CD14-positive monocyte (primary cell): ENCODE measurements at regions not wholly inside any gene's neighbourhood (a gene's known extent, or its start where the extent isn't known, plus 50 kb on each side); places are given as distances from the start of the nearest gene placed in this dataset.

Source experiments
- DNase-seq, 3 donors: peaks; one replicate each; pipeline ENCODE4 v3.0.0-alpha.2; 2011 to 2022
- H2AFZ ChIP-seq: 2 replicates; pipeline ENCODE4 v1.6.0; 2012; ENCODE audit warnings: mild to moderate bottlenecking, low read depth, low read length, inconsistent platforms; ENCODE audit not compliant: insufficient read depth, poor library complexity, severe bottlenecking
- H3K27ac ChIP-seq, 2 donors: 1 replicate in 1 of 2; 2 replicates in 1 of 2; pipeline ENCODE4 v1.5.1; 2012 to 2013; ENCODE audit warnings: low read length in 2 of 2, control low read depth in 1 of 2, inconsistent platforms in 1 of 2, low read depth in 1 of 2, mild to moderate bottlenecking in 1 of 2
- H3K27me3 ChIP-seq, 2 donors: one replicate each; pipeline versions ENCODE4 v1.6.0 to v1.6.1; 2011 to 2013; ENCODE audit warnings: low read length in 2 of 2; ENCODE audit not compliant: control insufficient read depth in 2 of 2, insufficient read depth in 2 of 2
- H3K36me3 ChIP-seq, 2 donors: replicated peaks in 1 of 2; 1 replicate in 1 of 2; 2 replicates in 1 of 2; pipeline versions ENCODE4 v1.5.1 to v1.6.1; 2012 to 2013; ENCODE audit warnings: low read length in 2 of 2, control low read depth in 1 of 2, inconsistent platforms in 1 of 2, mild to moderate bottlenecking in 1 of 2; ENCODE audit not compliant: insufficient read depth in 2 of 2, control insufficient read depth in 1 of 2
- H3K4me1 ChIP-seq, 2 donors: 1 replicate in 1 of 2; 2 replicates in 1 of 2; pipeline versions ENCODE4 v1.5.1 to v1.6.1; 2012 to 2013; ENCODE audit warnings: low read length in 2 of 2, control low read depth in 1 of 2, inconsistent platforms in 1 of 2, mild to moderate bottlenecking in 1 of 2, moderate library complexity in 1 of 2; ENCODE audit not compliant: insufficient read depth in 2 of 2, control insufficient read depth in 1 of 2
- H3K4me2 ChIP-seq: replicated peaks from 2 replicates; pipeline ENCODE3; 2012; ENCODE audit warnings: low read length, moderate library complexity, mild to moderate bottlenecking; ENCODE audit not compliant: poor library complexity, severe bottlenecking; ENCODE audit errors: extremely low read depth
- H3K4me3 ChIP-seq, 3 experiments: fragments of 200-600 bp in 1 of 3; sonication (generic) in 1 of 3; replicated peaks in 1 of 3; 1 replicate in 2 of 3; 2 replicates in 1 of 3; pipeline ENCODE4 v1.5.1; 2011 to 2013; ENCODE audit warnings: low read length in 3 of 3, mild to moderate bottlenecking in 3 of 3, control low read depth in 2 of 3, low read depth in 2 of 3, inconsistent platforms in 1 of 3, moderate library complexity in 1 of 3
- H3K79me2 ChIP-seq: 2 replicates; pipeline ENCODE4 v1.6.0; 2012; ENCODE audit warnings: mild to moderate bottlenecking, control low read depth, inconsistent platforms, low read length, moderate library complexity; ENCODE audit not compliant: insufficient read depth
- H3K9ac ChIP-seq: 2 replicates; pipeline ENCODE4 v1.6.0; 2017; ENCODE audit warnings: low read length, mild to moderate bottlenecking; ENCODE audit not compliant: insufficient read depth, poor library complexity, severe bottlenecking
- H3K9me3 ChIP-seq, 2 donors: replicated peaks in 1 of 2; 1 replicate in 1 of 2; 2 replicates in 1 of 2; pipeline versions ENCODE4 v1.5.1 to v1.6.1; 2012 to 2013; ENCODE audit warnings: low read length in 2 of 2, control low read depth in 1 of 2; ENCODE audit not compliant: control insufficient read depth in 1 of 2, insufficient read depth in 1 of 2
- H4K20me1 ChIP-seq: 2 replicates; pipeline ENCODE4 v1.6.0; 2012; ENCODE audit warnings: mild to moderate bottlenecking, low read length, control low read depth, moderate library complexity; ENCODE audit not compliant: insufficient read depth
- H3K27ac Mint-ChIP-seq, 7 donors: one replicate each; pipeline ENCODE4 v1.8.0; 2020; ENCODE audit warnings: mild to moderate bottlenecking in 7 of 7, mixed read lengths in 7 of 7, moderate library complexity in 6 of 7, inconsistent platforms in 2 of 7
- H3K27me3 Mint-ChIP-seq, 3 donors: one replicate each; pipeline ENCODE4 v1.8.0; 2021 to 2022; ENCODE audit warnings: low read depth in 3 of 3, mild to moderate bottlenecking in 3 of 3, mixed read lengths in 3 of 3, moderate library complexity in 3 of 3, inconsistent platforms in 1 of 3
- H3K36me3 Mint-ChIP-seq, 2 donors: one replicate each; pipeline ENCODE4 v1.8.0; 2020; ENCODE audit warnings: mixed read lengths in 2 of 2, inconsistent platforms in 1 of 2, mild to moderate bottlenecking in 1 of 2
- H3K4me1 Mint-ChIP-seq: one replicate; pipeline ENCODE4 v1.8.0; 2020; ENCODE audit warnings: mild to moderate bottlenecking, mixed read lengths
- H3K4me3 Mint-ChIP-seq, 2 donors: one replicate each; pipeline ENCODE4 v1.8.0; 2020; ENCODE audit warnings: mild to moderate bottlenecking in 2 of 2, mixed read lengths in 2 of 2, moderate library complexity in 1 of 2
- H3K9me3 Mint-ChIP-seq, 7 donors: one replicate each; pipeline ENCODE4 v1.8.0; 2020 to 2022; ENCODE audit warnings: mixed read lengths in 7 of 7, mild to moderate bottlenecking in 6 of 7, moderate library complexity in 6 of 7, inconsistent platforms in 2 of 7
- CTCF ChIP-seq: fragments of 200-600 bp; IDR thresholded peaks from one replicate; pipeline ENCODE4 v1.8.0; 2022; ENCODE audit warnings: antibody characterized with exemption, mild to moderate bottlenecking
- WGBS: methylation state at CpG from one replicate; pipeline ENCODE4 v1.1.5; 2013; ENCODE audit warnings: missing lambda C conversion rate; ENCODE audit not compliant: insufficient coverage; 5-methylcytosine and 5-hydroxymethylcytosine counted together
- intact Hi-C, 2 donors: fragments of 100-400 bp; cut with micrococcal nuclease; formaldehyde crosslinking; loops; one replicate each; pipeline versions ENCODE4 v1.15.0 to v1.15.1; 2023

GRCh38 chr5:68148096-68148495 lies 67.5 kb upstream of the PIK3R1 start:
- no peak overlapping the region for H2AFZ ChIP-seq
- no peaks in the 10 kb centered on the region for H3K27me3 ChIP-seq
- no peak overlapping the region for H3K27ac ChIP-seq
- no peaks in the 10 kb centered on the region for H3K36me3 ChIP-seq
- Mint-ChIP-seq H3K9me3 (peaks cover 0 to 5% (median 3%) of the 10 kb centered on the region in 7 donors), H3K4me3 (no peak overlapping the region), H3K36me3 (no peaks in the 10 kb centered on the region), H3K27ac (no peak overlapping the region), H3K4me1 (no peaks in the 10 kb centered on the region), H3K27me3 (no peaks in the 10 kb centered on the region)
- H3K4me3 ChIP-seq, result no peak overlapping the region
- no peaks in the 10 kb centered on the region for H3K9me3 ChIP-seq
- H3K4me2 ChIP-seq, result no peak overlapping the region
- no peaks in the 10 kb centered on the region for H4K20me1 ChIP-seq
- DNase-seq, result no peak
- intact Hi-C loops, result no loop called here
- 94% methylated on average over 2 of the region's 3 CpGs for WGBS
- no peak for TF ChIP-seq CTCF
- no peak overlapping the region for H3K9ac ChIP-seq
- H3K4me1 ChIP-seq, result no peaks in the 10 kb centered on the region
- no peaks in the 10 kb centered on the region for H3K79me2 ChIP-seq

GRCh38 chr5:68147659-68148058 lies 67.9 kb upstream of the PIK3R1 start:
- H3K9me3 ChIP-seq, result no peaks in the 10 kb centered on the region
- H3K79me2 ChIP-seq, result no peaks in the 10 kb centered on the region
- Mint-ChIP-seq H3K27me3 (no peaks in the 10 kb centered on the region), H3K27ac (no peak overlapping the region), H3K4me3 (no peak overlapping the region), H3K9me3 (peaks cover 0 to 7% (median 4%) of the 10 kb centered on the region in 7 donors), H3K36me3 (no peaks in the 10 kb centered on the region), H3K4me1 (no peaks in the 10 kb centered on the region)
- H3K27me3 ChIP-seq, result no peaks in the 10 kb centered on the region
- H3K4me2 ChIP-seq, result no peak overlapping the region
- no peak overlapping the region for H3K9ac ChIP-seq
- H3K4me3 ChIP-seq, result no peak overlapping the region
- H2AFZ ChIP-seq, result no peak overlapping the region
- H3K27ac ChIP-seq, result no peak overlapping the region
- DNase-seq, result no peak
- H4K20me1 ChIP-seq, result no peaks in the 10 kb centered on the region
- H3K4me1 ChIP-seq, result no peaks in the 10 kb centered on the region
- intact Hi-C loops, result no loop called here
- no peak for TF ChIP-seq CTCF
- no CpG with 5 or more reads among the region's 3 CpGs for WGBS
- no peaks in the 10 kb centered on the region for H3K36me3 ChIP-seq
